Stimulated activated CD4-positive, alpha-beta T cell treated with anti-CD3 and anti-CD28 coated beads, Interleukin-4, amount 100 ng/mL, for 1 hour (primary cell): ENCODE measurements at regions not wholly inside any gene's neighbourhood (a gene's known extent, or its start where the extent isn't known, plus 50 kb on each side); places are given as distances from the start of the nearest gene placed in this dataset.
"Not testable (repeated sequence)": the region's sequence is repeated elsewhere in the genome, so short reads cannot be mapped to it uniquely, and the experiment has no call there.

Source experiments
- DNase-seq: peaks from one replicate; pipeline ENCODE4 v3.0.0-alpha.2; 2020

GRCh38 chr13:73832825-73833224 lies 301.4 kb downstream of the KLF12 start:
- no peak for DNase-seq

- no peak for DNase-seq
Observed at GRCh38 chr13:73832128-73832588, 302.0 kb downstream of the KLF12 start.

- no peak for DNase-seq
Observed at GRCh38 chr13:73829416-73829815, 304.8 kb downstream of the KLF12 start.

DNA sequence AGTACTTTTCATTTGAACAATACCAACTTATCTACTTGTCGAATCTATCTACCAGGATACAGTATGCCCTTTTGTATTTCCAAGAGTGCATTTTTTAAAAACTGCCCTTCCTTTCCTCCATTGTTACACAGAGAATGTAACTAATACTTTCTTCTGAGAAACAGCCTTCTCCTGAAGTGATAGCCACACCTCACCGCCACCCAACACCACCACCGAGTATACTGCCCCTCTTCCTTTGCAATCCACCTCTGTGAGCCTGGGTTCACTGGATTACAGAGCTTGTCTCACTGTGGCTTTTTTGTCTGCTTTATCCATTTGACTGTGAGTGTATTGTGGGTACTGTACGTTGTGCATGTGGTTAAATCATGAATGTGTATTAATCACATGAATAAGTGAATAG lies 305.4 kb downstream of the KLF12 start:
- DNase-seq, result no peak

DNA sequence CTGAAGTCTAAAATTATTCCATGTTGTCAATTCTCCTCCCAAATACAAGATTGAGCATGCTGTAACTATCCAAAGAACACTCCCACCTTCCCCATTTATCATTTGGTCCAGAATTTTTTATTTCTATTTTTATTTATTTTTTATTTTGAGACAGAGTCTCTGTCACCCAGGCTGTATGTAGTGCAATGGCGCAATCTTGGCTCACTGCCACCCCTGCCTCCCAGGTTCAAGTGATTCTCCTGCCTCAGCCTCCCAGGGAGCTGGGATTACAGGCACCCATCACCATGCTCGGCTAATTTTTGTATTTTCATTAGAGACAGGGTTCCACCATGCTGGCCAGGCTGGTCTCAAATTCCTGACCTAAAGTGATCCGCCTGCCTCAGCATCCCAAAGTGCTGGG lies 306.8 kb downstream of the KLF12 start:
- no peak for DNase-seq

DNA sequence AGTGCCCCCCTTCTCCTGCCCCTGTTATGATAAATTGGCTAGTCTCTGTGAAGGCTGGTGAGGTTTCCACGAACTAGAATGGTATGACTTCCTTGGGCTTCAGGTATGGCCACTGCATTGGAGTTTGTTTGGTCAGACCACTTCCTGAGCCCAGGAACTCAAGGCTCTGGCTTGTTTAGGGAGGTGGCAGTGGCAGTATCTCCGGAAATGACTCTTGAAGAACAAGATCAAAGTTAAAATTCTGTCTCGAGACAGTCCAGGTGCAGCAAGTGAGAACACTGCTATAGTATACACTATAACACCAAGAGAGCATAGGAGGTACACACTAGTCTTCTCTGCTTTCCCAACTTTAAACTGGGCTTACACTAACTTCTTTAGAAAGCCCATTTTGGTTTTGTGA lies 309.1 kb downstream of the KLF12 start:
- no peak for DNase-seq

DNA sequence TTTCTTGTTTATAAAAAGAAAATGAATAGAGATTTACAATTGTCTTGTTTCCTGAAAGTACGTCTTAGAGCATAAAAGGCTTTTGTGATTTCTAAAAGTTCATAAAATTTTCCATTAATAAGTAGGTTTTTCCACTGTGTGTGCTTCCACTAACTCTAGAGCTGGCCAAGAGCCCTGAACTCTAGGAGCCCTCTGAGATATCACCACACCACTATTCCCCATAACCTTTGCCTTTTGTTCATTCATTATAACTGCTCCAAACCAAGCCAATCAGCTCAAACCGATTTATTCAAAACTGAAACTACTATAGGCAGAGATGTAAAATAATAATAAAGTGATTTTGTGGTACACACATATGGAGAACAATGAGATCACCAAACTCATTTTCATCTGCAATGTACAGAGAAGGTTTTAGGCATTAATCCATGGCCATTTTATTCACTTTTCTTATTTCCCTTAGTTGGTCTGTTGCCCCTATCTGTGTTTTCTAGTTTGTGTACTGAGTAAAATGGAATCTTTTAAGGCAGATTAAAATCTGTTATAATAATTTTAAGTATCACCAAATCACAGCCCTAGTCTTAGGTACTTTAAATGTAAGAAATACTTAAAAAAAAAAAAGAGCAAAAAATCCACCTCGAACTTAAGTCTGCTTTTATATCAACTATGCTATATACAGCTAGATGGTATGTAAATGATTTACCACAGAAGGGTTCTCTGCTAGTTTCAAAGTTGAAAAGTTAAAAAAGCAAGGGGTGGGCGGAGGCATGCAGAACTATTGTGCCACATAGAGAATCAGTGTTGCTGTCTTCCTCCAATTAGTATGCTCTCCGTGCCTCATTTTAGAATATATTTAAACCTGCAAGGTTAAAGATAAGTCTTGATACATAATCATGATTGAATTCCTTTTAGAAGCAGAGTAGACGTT lies 311.3 kb downstream of the KLF12 start:
- no peak for DNase-seq

GRCh38 chr13:73820688-73821087 lies 313.5 kb downstream of the KLF12 start:
- DNase-seq, result no peak

DNA sequence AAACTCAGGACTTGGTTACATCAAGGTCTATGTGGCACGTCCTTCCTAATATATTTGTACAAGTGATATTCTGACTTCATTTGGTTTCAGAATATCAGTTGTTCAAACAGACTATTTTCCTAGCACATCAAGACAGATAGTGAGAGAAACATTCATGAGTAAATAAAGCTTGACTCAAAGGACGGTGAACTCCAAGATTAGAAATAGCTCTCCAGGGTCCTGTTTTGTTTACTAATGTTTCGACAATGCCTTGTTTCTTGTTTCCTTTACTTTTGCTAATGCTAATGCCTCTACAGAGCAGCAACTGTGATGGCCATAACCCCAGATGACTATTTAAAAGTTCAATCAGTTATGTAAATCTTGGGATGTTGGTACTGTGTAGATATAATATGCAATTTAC lies 313.9 kb downstream of the KLF12 start:
- DNase-seq, result no peak

DNA sequence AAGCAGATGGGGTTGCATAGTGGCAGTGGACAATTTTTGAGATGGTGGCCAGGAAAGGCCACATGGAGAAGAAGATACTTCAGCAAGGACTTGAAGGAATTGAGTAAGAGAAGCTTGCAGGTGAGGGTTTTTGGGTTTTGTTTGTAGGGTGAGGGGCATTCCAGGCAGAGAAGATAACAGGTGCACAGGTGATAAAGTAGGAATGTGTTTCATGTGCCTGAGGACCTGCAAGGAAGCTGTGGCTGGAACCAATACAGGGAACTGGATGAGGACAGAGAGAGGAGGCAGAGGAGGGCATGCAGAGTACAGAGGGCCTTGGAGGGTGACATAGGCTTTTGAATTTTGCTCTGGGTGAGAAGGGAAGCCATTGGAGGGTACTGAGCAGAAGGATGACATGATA lies 314.5 kb downstream of the KLF12 start:
- no peak for DNase-seq

- DNase-seq, result no peak
Observed at GRCh38 chr13:73816702-73817101, 317.5 kb downstream of the KLF12 start.

GRCh38 chr13:73815796-73816195 lies 318.4 kb downstream of the KLF12 start:
- no peak for DNase-seq

GRCh38 chr13:73810647-73811046 lies 323.6 kb downstream of the KLF12 start:
- DNase-seq, result no peak

- DNase-seq, result no peak
Observed at GRCh38 chr13:73809561-73809960, 324.6 kb downstream of the KLF12 start.

GRCh38 chr13:73808318-73808717 lies 325.9 kb downstream of the KLF12 start:
- no peak for DNase-seq

DNA sequence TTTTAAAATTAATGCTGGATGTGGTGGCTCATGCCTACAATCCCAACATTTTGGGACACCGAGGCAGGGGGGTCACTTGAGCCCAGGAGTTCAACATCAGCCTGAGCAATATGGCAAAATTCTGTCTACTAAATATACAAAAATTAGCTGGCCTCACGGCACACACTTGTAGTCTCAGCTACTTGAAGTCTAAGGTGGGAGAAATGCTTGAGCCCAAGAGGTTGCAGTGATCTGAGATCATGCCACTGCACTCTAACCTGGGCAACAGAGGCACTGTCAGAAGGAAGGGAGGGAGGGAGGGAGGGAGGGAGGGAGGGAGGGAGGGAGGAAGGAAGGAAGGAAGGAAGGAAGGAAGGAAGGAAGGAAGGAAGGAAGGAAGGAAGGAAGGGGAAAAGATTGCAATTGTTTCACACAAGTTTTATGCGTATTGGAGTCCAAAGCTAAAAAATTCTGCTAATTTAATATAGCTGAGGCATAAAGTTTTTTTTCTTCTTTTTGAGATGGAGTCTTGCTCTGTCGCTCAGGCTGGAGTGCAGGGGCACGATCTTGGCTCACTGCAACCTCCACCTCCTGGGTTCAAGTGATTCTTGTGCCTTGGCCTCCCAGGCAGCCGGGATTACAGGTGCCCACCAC lies 328.8 kb downstream of the KLF12 start:
- DNase-seq, result not testable (repeated sequence)

GRCh38 chr13:73803997-73804396 lies 330.2 kb downstream of the KLF12 start:
- no peak for DNase-seq

DNA sequence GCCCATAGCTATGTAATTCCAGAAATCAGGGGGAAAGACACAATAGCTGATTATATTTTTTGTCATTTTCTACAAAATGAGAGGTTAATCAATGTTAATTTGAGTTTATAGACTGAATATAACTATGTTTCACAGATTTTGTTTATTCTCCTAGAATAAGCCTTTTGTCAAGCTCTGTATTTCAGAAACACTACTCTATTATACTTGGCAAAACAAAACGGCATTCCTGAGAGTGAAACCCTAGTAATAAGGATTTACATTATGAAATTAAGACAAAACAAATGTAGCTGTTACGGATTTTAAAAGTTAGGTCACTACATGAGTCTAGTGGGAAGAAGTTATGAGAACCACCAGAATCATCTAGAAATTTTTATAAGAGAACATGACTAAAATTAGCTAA lies 334.2 kb downstream of the KLF12 start:
- DNase-seq, result no peak

DNA sequence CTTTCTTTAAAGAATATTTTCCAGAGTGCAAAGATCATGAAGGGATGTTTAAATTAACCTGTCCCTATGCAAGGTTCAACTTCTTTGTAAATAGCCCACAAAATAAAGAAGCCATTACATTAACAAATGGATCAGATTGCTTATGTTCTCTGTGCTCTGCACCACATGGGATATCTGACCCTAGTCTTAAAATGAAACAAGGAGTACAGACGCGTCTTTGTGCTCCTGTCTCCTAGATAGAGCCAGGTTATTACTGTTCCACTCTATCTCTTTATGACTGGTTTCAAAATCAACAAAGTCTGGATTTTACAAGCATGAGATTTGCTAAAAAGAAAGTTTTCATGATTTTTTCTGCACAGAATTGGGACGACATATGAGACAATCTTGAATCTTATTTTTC lies 339.4 kb downstream of the KLF12 start:
- no peak for DNase-seq

- DNase-seq, result no peak
Observed at GRCh38 chr13:73793361-73793760, 340.8 kb downstream of the KLF12 start.

DNA sequence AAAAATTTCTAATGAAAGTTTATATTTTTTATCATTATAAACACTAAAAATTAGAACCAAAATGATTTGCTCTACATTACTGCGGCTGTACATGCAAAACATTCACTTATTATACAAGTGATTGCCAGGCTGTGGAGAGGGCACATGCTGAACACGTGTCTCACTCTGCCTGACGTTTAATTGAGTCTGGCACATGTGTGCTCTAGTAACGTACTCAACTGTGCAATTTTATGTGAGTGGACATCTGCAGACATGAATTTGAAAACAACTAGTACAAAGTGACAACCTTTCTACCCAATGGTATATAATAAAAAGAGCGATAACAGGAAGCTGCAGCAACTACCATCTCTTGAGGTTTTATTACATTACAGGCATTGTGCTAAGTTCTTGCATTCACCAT lies 341.4 kb downstream of the KLF12 start:
- DNase-seq, result no peak

- DNase-seq, result no peak
Observed at GRCh38 chr13:73782450-73783449, 351.5 kb downstream of the KLF12 start.

DNA sequence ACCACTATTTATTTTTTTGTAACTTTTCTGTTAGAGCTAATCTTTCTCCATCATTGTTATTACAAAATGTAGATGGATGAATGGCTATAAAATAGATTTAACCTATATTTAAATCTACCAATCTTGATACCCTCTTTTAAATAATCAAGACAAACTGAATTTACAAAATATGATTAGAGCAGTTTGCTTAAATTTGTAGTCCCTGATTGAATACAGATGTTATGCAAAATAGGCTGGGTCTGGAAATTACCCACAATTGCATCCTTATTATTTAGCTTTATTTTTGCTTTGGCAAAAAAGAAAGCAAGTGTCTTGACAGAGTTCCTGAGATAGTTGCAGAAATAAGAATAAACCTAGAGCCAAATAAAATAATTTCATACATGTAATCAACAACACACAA lies 352.8 kb downstream of the KLF12 start:
- DNase-seq, result no peak
